K562 (cell line): ENCODE measurements at regions not wholly inside any gene's neighbourhood (a gene's known extent, or its start where the extent isn't known, plus 50 kb on each side); places are given as distances from the start of the nearest gene placed in this dataset.

Experiments used
- BHLHE40 ChIP-seq: IDR thresholded peaks from 2 replicates; pipeline ENCODE4 v1.6.1; 2011; ENCODE audit warnings: low read length, improper control_type of control experiment
- CCAR2 ChIP-seq: fragments of 200-400 bp; formaldehyde crosslinking; IDR thresholded peaks from 2 replicates; pipeline ENCODE4 v1.6.1; 2017; ENCODE audit warnings: mild to moderate bottlenecking, low read depth, low read length
- CEBPB ChIP-seq: fragments of 450-650 bp; IDR thresholded peaks from 2 replicates; pipeline ENCODE4 v1.6.1; 2016; ENCODE audit warnings: missing genetic modification characterization, missing compliant biosample characterization
- HDAC6 ChIP-seq: IDR thresholded peaks from 2 replicates; pipeline ENCODE4 v1.6.1; 2012; ENCODE audit warnings: low read depth, mild to moderate bottlenecking, control low read depth, inconsistent platforms, low read length, moderate library complexity
- KDM4B ChIP-seq, 2 experiments: fragments of 450-650 bp in 1 of 2; sonication (generic) in 1 of 2; IDR thresholded peaks; 2 replicates each; pipeline ENCODE4 v1.6.1; 2016 to 2017; ENCODE audit warnings: borderline replicate concordance in 2 of 2, antibody characterized with exemption in 1 of 2, low read depth in 1 of 2, mild to moderate bottlenecking in 1 of 2
- MTA3 ChIP-seq: fragments of 450-650 bp; formaldehyde crosslinking; IDR thresholded peaks from 2 replicates; pipeline ENCODE4 v1.6.1; 2017; ENCODE audit warnings: mild to moderate bottlenecking, borderline replicate concordance
- RBFOX2 ChIP-seq: fragments of 200-400 bp; formaldehyde crosslinking; IDR thresholded peaks from 2 replicates; pipeline ENCODE4 v1.6.1; 2017; ENCODE audit warnings: low read depth, mild to moderate bottlenecking, low read length, moderate library complexity
- RUNX1 ChIP-seq: sonication (generic); IDR thresholded peaks from 2 replicates; pipeline ENCODE4 v1.6.1; 2016; ENCODE audit warnings: antibody characterized with exemption, low read depth
- SMARCA5 ChIP-seq: fragments of 450-650 bp; IDR thresholded peaks from 2 replicates; pipeline ENCODE4 v1.6.1; 2016
- ZNF586 ChIP-seq: fragments of 450-650 bp; formaldehyde crosslinking; conservative IDR thresholded peaks from 2 replicates; pipeline ENCODE4 v1.4.0; 2020; ENCODE audit warnings: mild to moderate bottlenecking, moderate library complexity
- ZNF644 ChIP-seq: fragments of 200-800 bp; sonication (Bioruptor generic); IDR thresholded peaks from 2 replicates; pipeline ENCODE4 v1.6.1; 2016; ENCODE audit warnings: low read depth, missing genetic modification characterization, missing compliant biosample characterization
- TF ChIP-seq, protein P1 (sequence below), 3 experiments: IDR thresholded peaks in 2 of 3; conservative IDR thresholded peaks in 1 of 3; 2 replicates each; pipeline ENCODE4 v1.5.1; 2011 to 2012; ENCODE audit warnings: low read length in 3 of 3, mild to moderate bottlenecking in 3 of 3, control low read depth in 2 of 3, improper control_type of control experiment in 1 of 3, inconsistent platforms in 1 of 3, low read depth in 1 of 3, mixed read lengths in 1 of 3, moderate library complexity in 1 of 3; ENCODE audit not compliant: insufficient read depth in 2 of 3
- TF ChIP-seq, protein P2 (sequence below): sonication (generic); formaldehyde crosslinking; IDR thresholded peaks from 2 replicates; pipeline ENCODE4 v1.8.1; 2022; ENCODE audit warnings: missing genetic modification reagents
- TF ChIP-seq, protein P3 (sequence below): sonication (generic); formaldehyde crosslinking; IDR thresholded peaks from 2 replicates; pipeline ENCODE4 v1.9.0; 2022; ENCODE audit warnings: mild to moderate bottlenecking, missing genetic modification reagents

DNA sequence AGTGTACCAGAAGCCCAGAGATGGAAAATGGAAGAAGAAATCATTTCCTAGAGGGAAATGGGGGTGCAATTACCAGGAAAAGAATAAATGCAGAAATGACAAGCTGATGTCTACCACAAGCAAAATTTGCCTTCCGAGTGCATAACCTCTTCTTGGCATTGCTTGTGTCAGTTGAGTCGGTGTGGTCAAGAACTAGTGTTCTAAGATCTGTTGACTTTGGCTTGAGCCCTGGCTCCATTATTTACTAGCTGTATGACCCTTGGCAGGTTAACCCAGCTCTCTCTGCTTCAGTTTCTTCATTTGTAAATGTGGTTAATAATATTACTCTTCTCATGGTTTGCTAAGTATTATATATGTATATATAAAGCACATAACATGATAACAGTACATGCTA, 273.0 kb upstream of the IRX5 start:
- no peak for TF ChIP-seq RBFOX2
- no peak for TF ChIP-seq KDM4B (IDR thresholded peaks at IDR 0.05; ENCODE audit: borderline replicate concordance in 2 of 2, low read depth in 1 of 2)
- no peak for TF ChIP-seq CEBPB (tag)
- TF ChIP-seq, protein P1, sequence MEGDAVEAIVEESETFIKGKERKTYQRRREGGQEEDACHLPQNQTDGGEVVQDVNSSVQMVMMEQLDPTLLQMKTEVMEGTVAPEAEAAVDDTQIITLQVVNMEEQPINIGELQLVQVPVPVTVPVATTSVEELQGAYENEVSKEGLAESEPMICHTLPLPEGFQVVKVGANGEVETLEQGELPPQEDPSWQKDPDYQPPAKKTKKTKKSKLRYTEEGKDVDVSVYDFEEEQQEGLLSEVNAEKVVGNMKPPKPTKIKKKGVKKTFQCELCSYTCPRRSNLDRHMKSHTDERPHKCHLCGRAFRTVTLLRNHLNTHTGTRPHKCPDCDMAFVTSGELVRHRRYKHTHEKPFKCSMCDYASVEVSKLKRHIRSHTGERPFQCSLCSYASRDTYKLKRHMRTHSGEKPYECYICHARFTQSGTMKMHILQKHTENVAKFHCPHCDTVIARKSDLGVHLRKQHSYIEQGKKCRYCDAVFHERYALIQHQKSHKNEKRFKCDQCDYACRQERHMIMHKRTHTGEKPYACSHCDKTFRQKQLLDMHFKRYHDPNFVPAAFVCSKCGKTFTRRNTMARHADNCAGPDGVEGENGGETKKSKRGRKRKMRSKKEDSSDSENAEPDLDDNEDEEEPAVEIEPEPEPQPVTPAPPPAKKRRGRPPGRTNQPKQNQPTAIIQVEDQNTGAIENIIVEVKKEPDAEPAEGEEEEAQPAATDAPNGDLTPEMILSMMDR (IDR thresholded peaks at IDR 0.05 in 2 of 3, conservative IDR thresholded peaks at IDR 0.05 in 1 of 3; ENCODE audit: insufficient read depth in 2 of 3, low read depth in 1 of 3, low read length in 3 of 3), result no peak
- no peak for TF ChIP-seq ZNF586 (CRISPR knock-in tag)
- TF ChIP-seq, protein P2, sequence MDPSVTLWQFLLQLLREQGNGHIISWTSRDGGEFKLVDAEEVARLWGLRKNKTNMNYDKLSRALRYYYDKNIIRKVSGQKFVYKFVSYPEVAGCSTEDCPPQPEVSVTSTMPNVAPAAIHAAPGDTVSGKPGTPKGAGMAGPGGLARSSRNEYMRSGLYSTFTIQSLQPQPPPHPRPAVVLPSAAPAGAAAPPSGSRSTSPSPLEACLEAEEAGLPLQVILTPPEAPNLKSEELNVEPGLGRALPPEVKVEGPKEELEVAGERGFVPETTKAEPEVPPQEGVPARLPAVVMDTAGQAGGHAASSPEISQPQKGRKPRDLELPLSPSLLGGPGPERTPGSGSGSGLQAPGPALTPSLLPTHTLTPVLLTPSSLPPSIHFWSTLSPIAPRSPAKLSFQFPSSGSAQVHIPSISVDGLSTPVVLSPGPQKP (CRISPR knock-in tag), result no peak
- TF ChIP-seq ZNF644 (tag), result no peak
- TF ChIP-seq HDAC6, result no peak
- TF ChIP-seq RUNX1, result no peak
- TF ChIP-seq MTA3, result no peak
- no peak for TF ChIP-seq SMARCA5
- no peak for TF ChIP-seq BHLHE40
- no peak for TF ChIP-seq CCAR2
- TF ChIP-seq, protein P3, sequence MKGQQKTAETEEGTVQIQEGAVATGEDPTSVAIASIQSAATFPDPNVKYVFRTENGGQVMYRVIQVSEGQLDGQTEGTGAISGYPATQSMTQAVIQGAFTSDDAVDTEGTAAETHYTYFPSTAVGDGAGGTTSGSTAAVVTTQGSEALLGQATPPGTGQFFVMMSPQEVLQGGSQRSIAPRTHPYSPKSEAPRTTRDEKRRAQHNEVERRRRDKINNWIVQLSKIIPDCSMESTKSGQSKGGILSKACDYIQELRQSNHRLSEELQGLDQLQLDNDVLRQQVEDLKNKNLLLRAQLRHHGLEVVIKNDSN, result no peak
